DND-41 (cell line): ENCODE measurements at regions not wholly inside any gene's neighbourhood (a gene's known extent, or its start where the extent isn't known, plus 50 kb on each side); places are given as distances from the start of the nearest gene placed in this dataset.

Experiments
- ATAC-seq: fragments of 200-7000 bp; cut with Tn5 transposase; 3 replicates; pipeline ENCODE4 v1.9.1; 2021; ENCODE audit warnings: low read depth; ENCODE audit not compliant: insufficient read depth
- DNase-seq: peaks from one replicate; pipeline ENCODE4 v3.0.0-alpha.2; 2020
- H2AFZ ChIP-seq: 2 replicates; pipeline ENCODE4 v1.6.0; 2012; ENCODE audit warnings: low read depth, low read length
- H3K27ac ChIP-seq: 2 replicates; pipeline ENCODE4 v1.5.1; 2012; ENCODE audit warnings: low read length, inconsistent platforms
- H3K27me3 ChIP-seq: fragments of 200-600 bp; sonication (generic); 2 replicates; pipeline ENCODE4 v1.6.0; 2012; ENCODE audit warnings: low read length, mild to moderate bottlenecking, inconsistent platforms; ENCODE audit not compliant: insufficient read depth, poor library complexity
- H3K36me3 ChIP-seq: 2 replicates; pipeline ENCODE4 v1.5.1; 2012; ENCODE audit warnings: low read length, inconsistent platforms; ENCODE audit not compliant: insufficient read depth
- H3K4me1 ChIP-seq: 2 replicates; pipeline ENCODE4 v1.5.1; 2012; ENCODE audit warnings: mild to moderate bottlenecking, low read length; ENCODE audit not compliant: insufficient read depth
- H3K4me2 ChIP-seq: 2 replicates; pipeline ENCODE4 v1.6.0; 2012; ENCODE audit warnings: mild to moderate bottlenecking, moderate library complexity, low read length, inconsistent platforms; ENCODE audit not compliant: insufficient read depth
- H3K4me3 ChIP-seq, 2 experiments: fragments of 200-600 bp in 1 of 2; shearing (Covaris generic) in 1 of 2; 2 replicates each; pipeline ENCODE4 v1.5.1; 2012 to 2016; ENCODE audit warnings: inconsistent platforms in 2 of 2, low read length in 2 of 2, mild to moderate bottlenecking in 2 of 2, low read depth in 1 of 2, moderate library complexity in 1 of 2
- H3K79me2 ChIP-seq: 2 replicates; pipeline ENCODE4 v1.6.0; 2012; ENCODE audit warnings: low read length, inconsistent platforms; ENCODE audit not compliant: insufficient read depth
- H3K9ac ChIP-seq: 2 replicates; pipeline ENCODE4 v1.6.0; 2012; ENCODE audit warnings: low read depth, mild to moderate bottlenecking, inconsistent platforms, low read length, moderate library complexity
- H3K9me3 ChIP-seq: 2 replicates; pipeline ENCODE4 v1.5.1; 2012; ENCODE audit warnings: low read length, moderate library complexity, mild to moderate bottlenecking, inconsistent platforms; ENCODE audit not compliant: insufficient read depth, severe bottlenecking
- H4K20me1 ChIP-seq: 2 replicates; pipeline ENCODE4 v1.6.0; 2012; ENCODE audit warnings: low read length; ENCODE audit not compliant: insufficient read depth
- EZH2 ChIP-seq: IDR thresholded peaks from 3 replicates; pipeline ENCODE4 v1.6.1; 2012; ENCODE audit warnings: borderline replicate concordance, low read depth, mild to moderate bottlenecking, moderate library complexity, low read length, inconsistent platforms; ENCODE audit not compliant: severe bottlenecking
- TF ChIP-seq, protein P1 (sequence below): IDR thresholded peaks from 2 replicates; pipeline ENCODE4 v1.5.1; 2012; ENCODE audit warnings: borderline replicate concordance, low read length, moderate library complexity, mild to moderate bottlenecking; ENCODE audit not compliant: poor library complexity, severe bottlenecking; ENCODE audit errors: extremely low read depth

- Histone ChIP-seq H2AFZ (no peak overlapping the region), H3K4me2 (no peak overlapping the region), H3K4me1 (no peaks in the 10 kb centered on the region), H3K27ac (no peak overlapping the region), H3K9ac (no peak overlapping the region), H3K9me3 (no peaks in the 10 kb centered on the region), H3K36me3 (no peaks in the 10 kb centered on the region), H3K79me2 (no peaks in the 10 kb centered on the region), H3K27me3 (no peaks in the 10 kb centered on the region), H4K20me1 (no peaks in the 10 kb centered on the region), H3K4me3 (no peak overlapping the region)
- no peak for TF ChIP-seq EZH2
- TF ChIP-seq, protein P1, sequence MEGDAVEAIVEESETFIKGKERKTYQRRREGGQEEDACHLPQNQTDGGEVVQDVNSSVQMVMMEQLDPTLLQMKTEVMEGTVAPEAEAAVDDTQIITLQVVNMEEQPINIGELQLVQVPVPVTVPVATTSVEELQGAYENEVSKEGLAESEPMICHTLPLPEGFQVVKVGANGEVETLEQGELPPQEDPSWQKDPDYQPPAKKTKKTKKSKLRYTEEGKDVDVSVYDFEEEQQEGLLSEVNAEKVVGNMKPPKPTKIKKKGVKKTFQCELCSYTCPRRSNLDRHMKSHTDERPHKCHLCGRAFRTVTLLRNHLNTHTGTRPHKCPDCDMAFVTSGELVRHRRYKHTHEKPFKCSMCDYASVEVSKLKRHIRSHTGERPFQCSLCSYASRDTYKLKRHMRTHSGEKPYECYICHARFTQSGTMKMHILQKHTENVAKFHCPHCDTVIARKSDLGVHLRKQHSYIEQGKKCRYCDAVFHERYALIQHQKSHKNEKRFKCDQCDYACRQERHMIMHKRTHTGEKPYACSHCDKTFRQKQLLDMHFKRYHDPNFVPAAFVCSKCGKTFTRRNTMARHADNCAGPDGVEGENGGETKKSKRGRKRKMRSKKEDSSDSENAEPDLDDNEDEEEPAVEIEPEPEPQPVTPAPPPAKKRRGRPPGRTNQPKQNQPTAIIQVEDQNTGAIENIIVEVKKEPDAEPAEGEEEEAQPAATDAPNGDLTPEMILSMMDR: no peak
- ATAC-seq (no peak), DNase-seq (no peak)
Measured at GRCh38 chr2:228956701-228957474, 314.2 kb downstream of the PID1 start.

- no peaks in the 10 kb centered on the region for H3K9me3 ChIP-seq
Measured at GRCh38 chr2:228949831-228950230, 321.3 kb downstream of the PID1 start.

GRCh38 chr2:228945710-228946109 is 325.4 kb downstream of the PID1 start:
- Histone ChIP-seq H3K9me3 (no peaks in the 10 kb centered on the region), H3K9ac (no peak overlapping the region), H3K4me2 (no peak overlapping the region), H3K27ac (no peak overlapping the region), H3K4me3 (no peak overlapping the region), H3K79me2 (no peaks in the 10 kb centered on the region), H3K4me1 (no peaks in the 10 kb centered on the region), H3K27me3 (no peaks in the 10 kb centered on the region), H2AFZ (no peak overlapping the region), H4K20me1 (no peaks in the 10 kb centered on the region), H3K36me3 (no peaks in the 10 kb centered on the region)
- no peak for ATAC-seq
- no peak for DNase-seq
- no peak for TF ChIP-seq EZH2
- TF ChIP-seq, protein P1: no peak

More at GRCh38 chr2:228949831-228950230, 321.3 kb downstream of the PID1 start:
- DNase-seq: no peak
- no peak overlapping the region for H3K4me2 ChIP-seq
- TF ChIP-seq EZH2: no peak
- TF ChIP-seq, protein P1: no peak
- H3K27me3 ChIP-seq: no peaks in the 10 kb centered on the region
- no peaks in the 10 kb centered on the region for H3K4me1 ChIP-seq
- no peak overlapping the region for H3K4me3 ChIP-seq
- H3K27ac ChIP-seq: no peak overlapping the region
- H4K20me1 ChIP-seq: no peaks in the 10 kb centered on the region
- H2AFZ ChIP-seq: no peak overlapping the region
- H3K36me3 ChIP-seq: no peaks in the 10 kb centered on the region
- H3K9ac ChIP-seq: no peak overlapping the region
- H3K79me2 ChIP-seq: no peaks in the 10 kb centered on the region
- no peak for ATAC-seq
